ENCODE measurements at regions not wholly inside any gene's neighbourhood (a gene's known extent, or its start where the extent isn't known, plus 50 kb on each side); places are given as distances from the start of the nearest gene placed in this dataset.

- no peaks in the 10 kb centered on the region for H3K36me3 ChIP-seq (ENCODE audit: control insufficient read depth in 2 of 2, insufficient read depth in 2 of 2, low read length in 1 of 2)
- no peaks in the 10 kb centered on the region for H3K4me1 ChIP-seq (ENCODE audit: control insufficient read depth in 2 of 2, insufficient read depth in 2 of 2, low read length in 1 of 2)
- H3K4me3 ChIP-seq (ENCODE audit: low read depth in 1 of 2, low read length in 2 of 2) = no peak overlapping the region
- no peaks in the 10 kb centered on the region for H3K27me3 ChIP-seq (ENCODE audit: control insufficient read depth in 1 of 2, insufficient read depth in 2 of 2, low read length in 2 of 2)
- no peak overlapping the region for H3K27ac ChIP-seq (ENCODE audit: low read depth in 2 of 2, low read length in 1 of 2)
- peaks cover 2 to 3% of the 10 kb centered on the region in 2 donors for H3K9me3 ChIP-seq (ENCODE audit: control insufficient read depth in 2 of 2, insufficient read depth in 1 of 2, low read depth in 1 of 2, low read length in 1 of 2)
Measured at GRCh38 chr9:82196622-82197441, 208.3 kb downstream of the SPATA31D1 start.

DNA sequence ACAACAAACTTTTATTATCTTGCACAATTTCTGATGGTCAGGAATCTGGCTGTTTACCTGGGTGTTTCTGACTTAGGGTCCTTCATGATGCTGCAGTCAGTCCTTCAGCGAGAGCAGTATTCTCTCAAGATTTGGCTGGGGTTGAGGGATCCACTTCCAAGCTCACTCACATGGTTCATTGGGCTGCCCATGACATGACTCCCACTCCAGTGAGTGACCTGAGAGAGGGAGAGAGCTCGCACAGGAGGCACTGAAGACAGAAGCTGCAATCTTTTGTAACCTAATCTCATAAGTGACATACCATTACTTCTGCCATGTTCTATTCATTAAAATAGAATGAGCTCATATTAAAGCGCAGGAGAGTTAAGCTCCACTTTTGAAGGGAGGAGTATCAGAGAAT is 212.6 kb downstream of the SPATA31D1 start:
- Histone ChIP-seq H3K4me1 (ENCODE audit: control insufficient read depth in 2 of 2, insufficient read depth in 2 of 2, low read length in 1 of 2) (no peaks in the 10 kb centered on the region), H3K27ac (ENCODE audit: low read depth in 2 of 2, low read length in 1 of 2) (no peak overlapping the region), H3K36me3 (ENCODE audit: control insufficient read depth in 2 of 2, insufficient read depth in 2 of 2, low read length in 1 of 2) (no peaks in the 10 kb centered on the region), H3K9me3 (ENCODE audit: control insufficient read depth in 2 of 2, insufficient read depth in 1 of 2, low read depth in 1 of 2, low read length in 1 of 2) (no peaks in the 10 kb centered on the region), H3K27me3 (ENCODE audit: control insufficient read depth in 1 of 2, insufficient read depth in 2 of 2, low read length in 2 of 2) (no peaks in the 10 kb centered on the region), H3K4me3 (ENCODE audit: low read depth in 1 of 2, low read length in 2 of 2) (no peak overlapping the region)
- 77 to 79% methylated on average over 3 of the region's 3 CpGs for whole genome bisulfite sequencing, 2 donors

- no peaks in the 10 kb centered on the region for H3K36me3 ChIP-seq (ENCODE audit: control insufficient read depth in 2 of 2, insufficient read depth in 2 of 2, low read length in 1 of 2)
Measured at GRCh38 chr9:82202808-82203207, 214.2 kb downstream of the SPATA31D1 start.

GRCh38 chr9:82206490-82206889 is 217.9 kb downstream of the SPATA31D1 start:
- Histone ChIP-seq H3K27me3 (ENCODE audit: control insufficient read depth in 1 of 2, insufficient read depth in 2 of 2, low read length in 2 of 2) (no peaks in the 10 kb centered on the region), H3K27ac (ENCODE audit: low read depth in 2 of 2, low read length in 1 of 2) (no peak overlapping the region), H3K9me3 (ENCODE audit: control insufficient read depth in 2 of 2, insufficient read depth in 1 of 2, low read depth in 1 of 2, low read length in 1 of 2) (no peaks in the 10 kb centered on the region), H3K4me1 (ENCODE audit: control insufficient read depth in 2 of 2, insufficient read depth in 2 of 2, low read length in 1 of 2) (no peaks in the 10 kb centered on the region), H3K36me3 (ENCODE audit: control insufficient read depth in 2 of 2, insufficient read depth in 2 of 2, low read length in 1 of 2) (no peaks in the 10 kb centered on the region), H3K4me3 (ENCODE audit: low read depth in 1 of 2, low read length in 2 of 2) (no peak overlapping the region)
- WGBS, 2 donors = 61 to 88% methylated on average over 3 of the region's 3 CpGs

More at GRCh38 chr9:82202808-82203207, 214.2 kb downstream of the SPATA31D1 start:
- no peaks in the 10 kb centered on the region for H3K9me3 ChIP-seq (ENCODE audit: control insufficient read depth in 2 of 2, insufficient read depth in 1 of 2, low read depth in 1 of 2, low read length in 1 of 2)
- no peak overlapping the region for H3K4me3 ChIP-seq (ENCODE audit: low read depth in 1 of 2, low read length in 2 of 2)
- H3K27ac ChIP-seq (ENCODE audit: low read depth in 2 of 2, low read length in 1 of 2) = no peak overlapping the region
- H3K4me1 ChIP-seq (ENCODE audit: control insufficient read depth in 2 of 2, insufficient read depth in 2 of 2, low read length in 1 of 2) = no peaks in the 10 kb centered on the region
- no peaks in the 10 kb centered on the region for H3K27me3 ChIP-seq (ENCODE audit: control insufficient read depth in 1 of 2, insufficient read depth in 2 of 2, low read length in 2 of 2)
- 84 to 86% methylated on average over 4 of the region's 4 CpGs for WGBS, 2 donors

- 79 to 85% methylated on average over 1 of the region's 1 CpG for WGBS, 2 donors
- no peak overlapping the region for H3K27ac ChIP-seq (ENCODE audit: low read depth in 2 of 2, low read length in 1 of 2)
Measured at GRCh38 chr9:82206946-82207345, 218.4 kb downstream of the SPATA31D1 start.

DNA sequence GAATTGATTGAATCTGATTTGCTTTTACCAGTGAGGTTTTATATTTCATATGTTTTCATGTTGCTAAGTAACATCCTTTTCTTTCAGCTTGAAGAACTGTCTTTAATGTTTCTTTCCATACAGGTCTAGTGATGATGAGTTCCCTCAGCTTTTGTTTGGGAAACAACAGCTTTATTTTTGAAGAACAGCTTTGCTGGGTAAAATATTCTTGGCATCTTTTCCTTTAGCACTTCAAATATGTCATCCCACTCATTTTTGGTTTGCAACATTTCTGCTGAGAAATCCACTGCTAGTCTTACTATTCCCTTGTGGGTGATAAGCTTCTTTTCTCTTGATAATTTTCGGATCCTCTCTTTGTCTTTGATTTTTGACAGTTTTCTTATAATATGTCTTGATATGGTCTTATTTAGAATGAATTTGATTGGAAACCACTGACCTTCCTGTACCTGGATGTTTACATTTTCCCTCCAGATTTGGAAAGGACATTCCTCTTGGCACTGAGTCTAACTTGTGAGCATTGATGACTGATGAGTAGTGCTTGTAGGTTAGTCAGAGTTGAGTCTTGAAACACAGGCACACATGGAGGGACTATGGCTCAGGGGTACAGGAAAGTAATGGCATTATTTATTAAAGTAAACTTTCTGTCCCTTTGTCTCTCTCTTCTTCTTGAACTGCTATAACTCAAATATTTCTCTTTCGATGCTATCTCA is 220.3 kb downstream of the SPATA31D1 start:
- H3K36me3 ChIP-seq (ENCODE audit: control insufficient read depth in 2 of 2, insufficient read depth in 2 of 2, low read length in 1 of 2) = no peaks in the 10 kb centered on the region
- no peak overlapping the region for H3K4me3 ChIP-seq (ENCODE audit: low read depth in 1 of 2, low read length in 2 of 2)
- no peaks in the 10 kb centered on the region for H3K4me1 ChIP-seq (ENCODE audit: control insufficient read depth in 2 of 2, insufficient read depth in 2 of 2, low read length in 1 of 2)
- no peaks in the 10 kb centered on the region for H3K9me3 ChIP-seq (ENCODE audit: control insufficient read depth in 2 of 2, insufficient read depth in 1 of 2, low read depth in 1 of 2, low read length in 1 of 2)
- H3K27ac ChIP-seq (ENCODE audit: low read depth in 2 of 2, low read length in 1 of 2) = no peak overlapping the region
- 86 to 88% methylated on average over 2 of the region's 2 CpGs for WGBS, 2 donors
- H3K27me3 ChIP-seq (ENCODE audit: control insufficient read depth in 1 of 2, insufficient read depth in 2 of 2, low read length in 2 of 2) = no peaks in the 10 kb centered on the region

More at GRCh38 chr9:82206946-82207345, 218.4 kb downstream of the SPATA31D1 start:
- H3K9me3 ChIP-seq (ENCODE audit: control insufficient read depth in 2 of 2, insufficient read depth in 1 of 2, low read depth in 1 of 2, low read length in 1 of 2) = no peaks in the 10 kb centered on the region
- no peaks in the 10 kb centered on the region for H3K27me3 ChIP-seq (ENCODE audit: control insufficient read depth in 1 of 2, insufficient read depth in 2 of 2, low read length in 2 of 2)
- H3K4me3 ChIP-seq (ENCODE audit: low read depth in 1 of 2, low read length in 2 of 2) = no peak overlapping the region
- no peaks in the 10 kb centered on the region for H3K4me1 ChIP-seq (ENCODE audit: control insufficient read depth in 2 of 2, insufficient read depth in 2 of 2, low read length in 1 of 2)
- no peaks in the 10 kb centered on the region for H3K36me3 ChIP-seq (ENCODE audit: control insufficient read depth in 2 of 2, insufficient read depth in 2 of 2, low read length in 1 of 2)

- H3K9me3 ChIP-seq (ENCODE audit: control insufficient read depth in 2 of 2, insufficient read depth in 1 of 2, low read depth in 1 of 2, low read length in 1 of 2) = no peaks in the 10 kb centered on the region
- WGBS, 2 donors = 74 to 79% methylated on average over 1 of the region's 1 CpG
- H3K4me3 ChIP-seq (ENCODE audit: low read depth in 1 of 2, low read length in 2 of 2) = no peak overlapping the region
- H3K4me1 ChIP-seq (ENCODE audit: control insufficient read depth in 2 of 2, insufficient read depth in 2 of 2, low read length in 1 of 2) = no peaks in the 10 kb centered on the region
- no peaks in the 10 kb centered on the region for H3K36me3 ChIP-seq (ENCODE audit: control insufficient read depth in 2 of 2, insufficient read depth in 2 of 2, low read length in 1 of 2)
- H3K27me3 ChIP-seq (ENCODE audit: control insufficient read depth in 1 of 2, insufficient read depth in 2 of 2, low read length in 2 of 2) = no peaks in the 10 kb centered on the region
- H3K27ac ChIP-seq (ENCODE audit: low read depth in 2 of 2, low read length in 1 of 2) = no peak overlapping the region
Measured at GRCh38 chr9:82209797-82210470, 221.4 kb downstream of the SPATA31D1 start.

DNA sequence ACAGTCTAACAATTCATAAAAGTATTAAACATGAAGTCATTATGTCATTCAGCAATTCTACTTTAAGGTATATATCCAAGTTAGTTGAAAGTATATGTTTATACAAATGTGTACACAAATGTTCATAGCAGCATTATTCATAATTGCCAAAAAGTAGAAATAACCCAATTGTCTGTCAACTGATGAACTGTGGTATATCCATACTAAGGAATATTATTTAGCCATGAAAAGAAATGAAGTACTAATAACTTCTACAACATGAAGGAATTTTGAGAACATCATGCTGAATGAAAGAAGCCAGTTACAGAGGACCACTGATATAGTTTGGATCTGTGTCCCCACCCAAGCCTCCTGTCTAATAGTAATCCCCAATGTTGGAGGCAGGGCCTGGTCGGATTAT is 224.3 kb downstream of the SPATA31D1 start:
- Histone ChIP-seq H3K4me1 (ENCODE audit: control insufficient read depth in 2 of 2, insufficient read depth in 2 of 2, low read length in 1 of 2) (no peaks in the 10 kb centered on the region), H3K27ac (ENCODE audit: low read depth in 2 of 2, low read length in 1 of 2) (no peak overlapping the region)
- 85 to 86% methylated on average over 1 of the region's 1 CpG for WGBS, 2 donors

GRCh38 chr9:82216435-82216834 is 227.9 kb downstream of the SPATA31D1 start:
- Histone ChIP-seq H3K27me3 (ENCODE audit: control insufficient read depth in 1 of 2, insufficient read depth in 2 of 2, low read length in 2 of 2) (no peaks in the 10 kb centered on the region), H3K27ac (ENCODE audit: low read depth in 2 of 2, low read length in 1 of 2) (no peak overlapping the region), H3K4me1 (ENCODE audit: control insufficient read depth in 2 of 2, insufficient read depth in 2 of 2, low read length in 1 of 2) (no peaks in the 10 kb centered on the region), H3K4me3 (ENCODE audit: low read depth in 1 of 2, low read length in 2 of 2) (no peak overlapping the region), H3K9me3 (ENCODE audit: control insufficient read depth in 2 of 2, insufficient read depth in 1 of 2, low read depth in 1 of 2, low read length in 1 of 2) (no peaks in the 10 kb centered on the region), H3K36me3 (ENCODE audit: control insufficient read depth in 2 of 2, insufficient read depth in 2 of 2, low read length in 1 of 2) (no peaks in the 10 kb centered on the region)
- WGBS, 2 donors = 82 to 85% methylated on average over 5 of the region's 5 CpGs

More for the DNA sequence above, 224.3 kb downstream of the SPATA31D1 start:
- H3K27me3 ChIP-seq (ENCODE audit: control insufficient read depth in 1 of 2, insufficient read depth in 2 of 2, low read length in 2 of 2) = no peaks in the 10 kb centered on the region
- no peak overlapping the region for H3K4me3 ChIP-seq (ENCODE audit: low read depth in 1 of 2, low read length in 2 of 2)
- no peaks in the 10 kb centered on the region for H3K36me3 ChIP-seq (ENCODE audit: control insufficient read depth in 2 of 2, insufficient read depth in 2 of 2, low read length in 1 of 2)
- H3K9me3 ChIP-seq (ENCODE audit: control insufficient read depth in 2 of 2, insufficient read depth in 1 of 2, low read depth in 1 of 2, low read length in 1 of 2) = no peaks in the 10 kb centered on the region
